Endodermal cell (in vitro differentiated cells): ENCODE measurements at regions not wholly inside any gene's neighbourhood (a gene's known extent, or its start where the extent isn't known, plus 50 kb on each side); places are given as distances from the start of the nearest gene placed in this dataset.

ENCODE experiments used
- DNase-seq: peaks from one replicate; pipeline ENCODE4 v3.0.0-alpha.2; 2017
- H3K27ac ChIP-seq: 2 replicates; pipeline ENCODE4 v1.5.1; 2013; ENCODE audit warnings: mild to moderate bottlenecking, low read depth, low read length, moderate library complexity
- H3K27me3 ChIP-seq: 2 replicates; pipeline ENCODE4 v1.6.1; 2013; ENCODE audit warnings: mild to moderate bottlenecking, low read length, moderate library complexity; ENCODE audit not compliant: insufficient read depth, control insufficient read depth, poor library complexity, severe bottlenecking
- H3K36me3 ChIP-seq: 2 replicates; pipeline ENCODE4 v1.7.0; 2013; ENCODE audit warnings: mild to moderate bottlenecking, low read length, moderate library complexity; ENCODE audit not compliant: control insufficient read depth, insufficient read depth
- H3K4me1 ChIP-seq: one replicate; pipeline ENCODE4 v1.7.0; 2013; ENCODE audit warnings: low read length; ENCODE audit not compliant: control insufficient read depth, insufficient read depth
- H3K4me3 ChIP-seq: 2 replicates; pipeline ENCODE4 v1.5.1; 2013; ENCODE audit warnings: mild to moderate bottlenecking, low read length, moderate library complexity
- H3K9ac ChIP-seq: 2 replicates; pipeline ENCODE4 v1.6.1; 2013; ENCODE audit warnings: mild to moderate bottlenecking, low read length, moderate library complexity; ENCODE audit not compliant: poor library complexity, severe bottlenecking; ENCODE audit errors: extremely low read depth
- H3K9me3 ChIP-seq: 2 replicates; pipeline ENCODE4 v1.6.1; 2013; ENCODE audit warnings: mild to moderate bottlenecking, low read length, moderate library complexity; ENCODE audit not compliant: control insufficient read depth
- H3K27ac Mint-ChIP-seq: 2 replicates; pipeline ENCODE4 v1.8.0; 2020; ENCODE audit warnings: mixed read lengths
- H3K27me3 Mint-ChIP-seq: 2 replicates; pipeline ENCODE4 v1.8.0; 2021; ENCODE audit warnings: mild to moderate bottlenecking, mixed read lengths; ENCODE audit not compliant: insufficient read depth
- H3K36me3 Mint-ChIP-seq: 2 replicates; pipeline ENCODE4 v1.8.0; 2020; ENCODE audit warnings: low read depth, mixed read lengths
- H3K4me1 Mint-ChIP-seq: 2 replicates; pipeline ENCODE4 v1.8.0; 2020; ENCODE audit warnings: mixed read lengths
- H3K4me3 Mint-ChIP-seq: 2 replicates; pipeline ENCODE4 v1.8.0; 2020; ENCODE audit warnings: mild to moderate bottlenecking, moderate library complexity, mixed read lengths
- H3K9me3 Mint-ChIP-seq: 2 replicates; pipeline ENCODE4 v1.8.0; 2020; ENCODE audit warnings: mild to moderate bottlenecking, mixed read lengths
- CTCF ChIP-seq: fragments of 200-600 bp; sonication (generic); conservative IDR thresholded peaks from 2 replicates; pipeline ENCODE4 v1.5.0; 2021; ENCODE audit warnings: antibody characterized with exemption, mild to moderate bottlenecking
- WGBS, 2 experiments: methylation state at CpG; one replicate each; pipeline versions ENCODE4 v1.1.5 to v1.1.7; 2013; ENCODE audit warnings: missing lambda C conversion rate in 2 of 2, mixed read lengths in 1 of 2; ENCODE audit not compliant: insufficient coverage in 1 of 2, insufficient read length in 1 of 2; 5-methylcytosine and 5-hydroxymethylcytosine counted together

GRCh38 chr11:130675371-130675821 is 227.0 kb downstream of the ADAMTS15 start:
- no peak for TF ChIP-seq CTCF
- Histone ChIP-seq H3K4me1 (peaks cover 3% of the 10 kb centered on the region), H3K9ac (no peak overlapping the region), H3K4me3 (no peak overlapping the region), H3K27ac (no peak overlapping the region), H3K9me3 (peaks cover 21% of the 10 kb centered on the region), H3K27me3 (no peaks in the 10 kb centered on the region), H3K36me3 (no peaks in the 10 kb centered on the region)
- Mint-ChIP-seq H3K27me3 (no peaks in the 10 kb centered on the region), H3K4me1 (peaks cover 6% of the 10 kb centered on the region), H3K27ac (no peak overlapping the region), H3K4me3 (no peak overlapping the region), H3K36me3 (peaks cover 6% of the 10 kb centered on the region), H3K9me3 (peaks cover 12% of the 10 kb centered on the region)
- 87% methylated on average over 9 to 10 of the region's 10 CpGs for WGBS, 2 experiments
- no peak for DNase-seq

GRCh38 chr11:130675917-130676316 is 227.5 kb downstream of the ADAMTS15 start:
- Histone ChIP-seq H3K4me1 (peaks cover 3% of the 10 kb centered on the region), H3K27ac (no peak overlapping the region), H3K4me3 (no peak overlapping the region), H3K27me3 (no peaks in the 10 kb centered on the region), H3K36me3 (no peaks in the 10 kb centered on the region), H3K9ac (no peak overlapping the region), H3K9me3 (peaks cover 26% of the 10 kb centered on the region)
- Mint-ChIP-seq H3K27ac (no peak overlapping the region), H3K27me3 (no peaks in the 10 kb centered on the region), H3K9me3 (peaks cover 12% of the 10 kb centered on the region), H3K36me3 (peaks cover 6% of the 10 kb centered on the region), H3K4me1 (peaks cover 6% of the 10 kb centered on the region), H3K4me3 (no peak overlapping the region)
- TF ChIP-seq CTCF = no peak
- DNase-seq = no peak
- WGBS, 2 experiments = 80 to 98% methylated on average over 1 of the region's 1 CpG

GRCh38 chr11:130677486-130678153 is 229.2 kb downstream of the ADAMTS15 start:
- Mint-ChIP-seq H3K36me3 (peaks cover 6% of the 10 kb centered on the region), H3K4me1 (peaks cover 6% of the 10 kb centered on the region), H3K4me3 (no peak overlapping the region), H3K9me3 (peaks cover 21% of the 10 kb centered on the region), H3K27me3 (no peaks in the 10 kb centered on the region), H3K27ac (no peak overlapping the region)
- TF ChIP-seq CTCF = no peak
- Histone ChIP-seq H3K36me3 (no peaks in the 10 kb centered on the region), H3K9ac (no peak overlapping the region), H3K4me3 (no peak overlapping the region), H3K9me3 (peaks cover 31% of the 10 kb centered on the region), H3K27me3 (no peaks in the 10 kb centered on the region), H3K4me1 (peaks cover 3% of the 10 kb centered on the region), H3K27ac (peak overlapping the region; percentile 71)
- 59 to 85% methylated on average over 3 to 6 of the region's 6 CpGs for WGBS, 2 experiments
- peak; percentile 80 for DNase-seq
